ENCODE measurements at regions not wholly inside any gene's neighbourhood (a gene's known extent, or its start where the extent isn't known, plus 50 kb on each side); places are given as distances from the start of the nearest gene placed in this dataset.

DNA sequence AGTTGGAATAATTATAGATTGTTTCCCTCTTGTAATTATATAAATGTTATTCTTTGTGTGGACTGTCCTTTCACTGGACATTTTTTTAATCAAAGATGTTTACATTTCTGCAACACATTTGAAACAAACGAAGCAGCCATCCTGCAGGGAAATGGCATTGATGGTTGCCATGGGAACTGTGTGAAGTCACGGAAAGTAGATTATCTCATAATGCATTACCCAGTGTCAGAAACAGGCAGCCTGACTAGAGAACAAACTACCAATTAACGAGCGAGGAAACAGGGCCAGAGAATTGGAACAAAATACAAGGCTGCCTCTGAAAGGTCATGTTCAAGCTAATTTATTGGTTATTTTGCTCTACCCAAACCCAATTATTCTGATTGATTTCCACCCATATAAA, 96.9 kb upstream of the LARGE1 start (continued):
- TF ChIP-seq, protein P1, sequence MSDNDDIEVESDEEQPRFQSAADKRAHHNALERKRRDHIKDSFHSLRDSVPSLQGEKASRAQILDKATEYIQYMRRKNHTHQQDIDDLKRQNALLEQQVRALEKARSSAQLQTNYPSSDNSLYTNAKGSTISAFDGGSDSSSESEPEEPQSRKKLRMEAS (IDR thresholded peaks at IDR 0.05) = no peak
- TF ChIP-seq BRCA1 (CRISPR knock-in tag; IDR thresholded peaks at IDR 0.05) = no peak
- no peak for TF ChIP-seq SP4 (CRISPR knock-in tag; IDR thresholded peaks at IDR 0.05)
- TF ChIP-seq, protein P2, sequence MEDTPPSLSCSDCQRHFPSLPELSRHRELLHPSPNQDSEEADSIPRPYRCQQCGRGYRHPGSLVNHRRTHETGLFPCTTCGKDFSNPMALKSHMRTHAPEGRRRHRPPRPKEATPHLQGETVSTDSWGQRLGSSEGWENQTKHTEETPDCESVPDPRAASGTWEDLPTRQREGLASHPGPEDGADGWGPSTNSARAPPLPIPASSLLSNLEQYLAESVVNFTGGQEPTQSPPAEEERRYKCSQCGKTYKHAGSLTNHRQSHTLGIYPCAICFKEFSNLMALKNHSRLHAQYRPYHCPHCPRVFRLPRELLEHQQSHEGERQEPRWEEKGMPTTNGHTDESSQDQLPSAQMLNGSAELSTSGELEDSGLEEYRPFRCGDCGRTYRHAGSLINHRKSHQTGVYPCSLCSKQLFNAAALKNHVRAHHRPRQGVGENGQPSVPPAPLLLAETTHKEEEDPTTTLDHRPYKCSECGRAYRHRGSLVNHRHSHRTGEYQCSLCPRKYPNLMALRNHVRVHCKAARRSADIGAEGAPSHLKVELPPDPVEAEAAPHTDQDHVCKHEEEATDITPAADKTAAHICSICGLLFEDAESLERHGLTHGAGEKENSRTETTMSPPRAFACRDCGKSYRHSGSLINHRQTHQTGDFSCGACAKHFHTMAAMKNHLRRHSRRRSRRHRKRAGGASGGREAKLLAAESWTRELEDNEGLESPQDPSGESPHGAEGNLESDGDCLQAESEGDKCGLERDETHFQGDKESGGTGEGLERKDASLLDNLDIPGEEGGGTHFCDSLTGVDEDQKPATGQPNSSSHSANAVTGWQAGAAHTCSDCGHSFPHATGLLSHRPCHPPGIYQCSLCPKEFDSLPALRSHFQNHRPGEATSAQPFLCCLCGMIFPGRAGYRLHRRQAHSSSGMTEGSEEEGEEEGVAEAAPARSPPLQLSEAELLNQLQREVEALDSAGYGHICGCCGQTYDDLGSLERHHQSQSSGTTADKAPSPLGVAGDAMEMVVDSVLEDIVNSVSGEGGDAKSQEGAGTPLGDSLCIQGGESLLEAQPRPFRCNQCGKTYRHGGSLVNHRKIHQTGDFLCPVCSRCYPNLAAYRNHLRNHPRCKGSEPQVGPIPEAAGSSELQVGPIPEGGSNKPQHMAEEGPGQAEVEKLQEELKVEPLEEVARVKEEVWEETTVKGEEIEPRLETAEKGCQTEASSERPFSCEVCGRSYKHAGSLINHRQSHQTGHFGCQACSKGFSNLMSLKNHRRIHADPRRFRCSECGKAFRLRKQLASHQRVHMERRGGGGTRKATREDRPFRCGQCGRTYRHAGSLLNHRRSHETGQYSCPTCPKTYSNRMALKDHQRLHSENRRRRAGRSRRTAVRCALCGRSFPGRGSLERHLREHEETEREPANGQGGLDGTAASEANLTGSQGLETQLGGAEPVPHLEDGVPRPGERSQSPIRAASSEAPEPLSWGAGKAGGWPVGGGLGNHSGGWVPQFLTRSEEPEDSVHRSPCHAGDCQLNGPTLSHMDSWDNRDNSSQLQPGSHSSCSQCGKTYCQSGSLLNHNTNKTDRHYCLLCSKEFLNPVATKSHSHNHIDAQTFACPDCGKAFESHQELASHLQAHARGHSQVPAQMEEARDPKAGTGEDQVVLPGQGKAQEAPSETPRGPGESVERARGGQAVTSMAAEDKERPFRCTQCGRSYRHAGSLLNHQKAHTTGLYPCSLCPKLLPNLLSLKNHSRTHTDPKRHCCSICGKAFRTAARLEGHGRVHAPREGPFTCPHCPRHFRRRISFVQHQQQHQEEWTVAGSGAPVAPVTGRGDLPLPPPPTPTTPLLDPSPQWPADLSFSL (CRISPR knock-in tag; IDR thresholded peaks at IDR 0.05) = no peak
- no peak for TF ChIP-seq EHMT2 (IDR thresholded peaks at IDR 0.05; ENCODE audit: borderline replicate concordance, low read depth, low read length)
- TF ChIP-seq FOXM1 (CRISPR knock-in tag; IDR thresholded peaks at IDR 0.05) = no peak
- TF ChIP-seq ZSCAN22 (CRISPR knock-in tag; IDR thresholded peaks at IDR 0.05) = no peak
- no peak for TF ChIP-seq ZNF562 (CRISPR knock-in tag; IDR thresholded peaks at IDR 0.05; ENCODE audit: borderline replicate concordance)
- TF ChIP-seq, protein P3, sequence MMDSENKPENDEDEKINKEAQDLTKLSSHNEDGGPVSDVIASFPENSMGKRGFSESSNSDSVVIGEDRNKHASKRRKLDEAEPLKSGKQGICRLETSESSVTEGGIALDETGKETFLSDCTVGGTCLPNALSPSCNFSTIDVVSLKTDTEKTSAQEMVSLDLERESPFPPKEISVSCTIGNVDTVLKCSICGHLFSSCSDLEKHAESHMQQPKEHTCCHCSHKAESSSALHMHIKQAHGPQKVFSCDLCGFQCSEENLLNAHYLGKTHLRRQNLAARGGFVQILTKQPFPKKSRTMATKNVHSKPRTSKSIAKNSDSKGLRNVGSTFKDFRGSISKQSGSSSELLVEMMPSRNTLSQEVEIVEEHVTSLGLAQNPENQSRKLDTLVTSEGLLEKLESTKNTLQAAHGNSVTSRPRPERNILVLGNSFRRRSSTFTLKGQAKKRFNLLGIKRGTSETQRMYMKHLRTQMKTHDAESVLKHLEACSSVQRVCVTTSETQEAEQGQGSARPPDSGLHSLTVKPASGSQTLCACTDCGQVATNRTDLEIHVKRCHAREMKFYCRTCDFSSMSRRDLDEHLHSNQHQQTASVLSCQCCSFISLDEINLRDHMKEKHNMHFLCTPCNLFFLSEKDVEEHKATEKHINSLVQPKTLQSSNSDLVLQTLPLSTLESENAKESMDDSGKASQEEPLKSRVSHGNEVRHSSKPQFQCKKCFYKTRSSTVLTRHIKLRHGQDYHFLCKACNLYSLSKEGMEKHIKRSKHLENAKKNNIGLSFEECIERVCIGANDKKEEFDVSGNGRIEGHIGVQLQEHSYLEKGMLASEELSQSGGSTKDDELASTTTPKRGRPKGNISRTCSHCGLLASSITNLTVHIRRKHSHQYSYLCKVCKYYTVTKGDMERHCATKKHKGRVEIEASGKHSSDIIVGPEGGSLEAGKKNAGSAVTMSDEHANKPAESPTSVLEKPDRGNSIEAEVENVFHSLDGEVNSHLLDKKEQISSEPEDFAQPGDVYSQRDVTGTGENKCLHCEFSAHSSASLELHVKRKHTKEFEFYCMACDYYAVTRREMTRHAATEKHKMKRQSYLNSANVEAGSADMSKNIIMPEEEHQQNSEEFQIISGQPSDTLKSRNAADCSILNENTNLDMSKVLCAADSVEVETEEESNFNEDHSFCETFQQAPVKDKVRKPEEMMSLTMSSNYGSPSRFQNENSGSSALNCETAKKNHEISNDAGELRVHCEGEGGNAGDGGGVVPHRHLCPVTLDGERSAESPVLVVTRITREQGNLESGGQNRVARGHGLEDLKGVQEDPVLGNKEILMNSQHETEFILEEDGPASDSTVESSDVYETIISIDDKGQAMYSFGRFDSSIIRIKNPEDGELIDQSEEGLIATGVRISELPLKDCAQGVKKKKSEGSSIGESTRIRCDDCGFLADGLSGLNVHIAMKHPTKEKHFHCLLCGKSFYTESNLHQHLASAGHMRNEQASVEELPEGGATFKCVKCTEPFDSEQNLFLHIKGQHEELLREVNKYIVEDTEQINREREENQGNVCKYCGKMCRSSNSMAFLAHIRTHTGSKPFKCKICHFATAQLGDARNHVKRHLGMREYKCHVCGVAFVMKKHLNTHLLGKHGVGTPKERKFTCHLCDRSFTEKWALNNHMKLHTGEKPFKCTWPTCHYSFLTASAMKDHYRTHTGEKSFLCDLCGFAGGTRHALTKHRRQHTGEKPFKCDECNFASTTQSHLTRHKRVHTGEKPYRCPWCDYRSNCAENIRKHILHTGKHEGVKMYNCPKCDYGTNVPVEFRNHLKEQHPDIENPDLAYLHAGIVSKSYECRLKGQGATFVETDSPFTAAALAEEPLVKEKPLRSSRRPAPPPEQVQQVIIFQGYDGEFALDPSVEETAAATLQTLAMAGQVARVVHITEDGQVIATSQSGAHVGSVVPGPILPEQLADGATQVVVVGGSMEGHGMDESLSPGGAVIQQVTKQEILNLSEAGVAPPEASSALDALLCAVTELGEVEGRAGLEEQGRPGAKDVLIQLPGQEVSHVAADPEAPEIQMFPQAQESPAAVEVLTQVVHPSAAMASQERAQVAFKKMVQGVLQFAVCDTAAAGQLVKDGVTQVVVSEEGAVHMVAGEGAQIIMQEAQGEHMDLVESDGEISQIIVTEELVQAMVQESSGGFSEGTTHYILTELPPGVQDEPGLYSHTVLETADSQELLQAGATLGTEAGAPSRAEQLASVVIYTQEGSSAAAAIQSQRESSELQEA (CRISPR knock-in tag; IDR thresholded peaks at IDR 0.05; ENCODE audit: not compliant biosample characterization) = no peak
- no peak for TF ChIP-seq ZSCAN9 (CRISPR knock-in tag; IDR thresholded peaks at IDR 0.05; ENCODE audit: borderline replicate concordance)

All from HepG2 (cell line).